Skeletal muscle cell (primary cell): ENCODE measurements at regions not wholly inside any gene's neighbourhood (a gene's known extent, or its start where the extent isn't known, plus 50 kb on each side); places are given as distances from the start of the nearest gene placed in this dataset.

ENCODE experiments used
- DNase-seq: peaks from one replicate; pipeline ENCODE4 v3.0.0-alpha.2; 2010; ENCODE audit warnings: low read depth
- H3K4me3 ChIP-seq: 2 replicates; pipeline ENCODE4 v1.5.1; 2011; ENCODE audit warnings: low read depth, mild to moderate bottlenecking, control low read depth, low read length, moderate library complexity

- DNase-seq = no peak
- H3K4me3 ChIP-seq = no peak overlapping the region
Measured at GRCh38 chr22:27296091-27296675, 505.4 kb downstream of the MN1 start.

- DNase-seq = no peak
- no peak overlapping the region for H3K4me3 ChIP-seq
Measured at GRCh38 chr22:27297125-27297524, 504.4 kb downstream of the MN1 start.

GRCh38 chr22:27298332-27298731 lies 503.2 kb downstream of the MN1 start:
- H3K4me3 ChIP-seq = no peak overlapping the region
- no peak for DNase-seq

- H3K4me3 ChIP-seq = peak overlapping the region; percentile 22
- no peak for DNase-seq
Measured at GRCh38 chr22:27298742-27299141, 502.8 kb downstream of the MN1 start.

- no peak for DNase-seq
- H3K4me3 ChIP-seq = peak overlapping the region; percentile 22
Measured at GRCh38 chr22:27299181-27300085, 502.1 kb downstream of the MN1 start.

- no peak overlapping the region for H3K4me3 ChIP-seq
- no peak for DNase-seq
Measured at GRCh38 chr22:27300536-27301285, 500.8 kb downstream of the MN1 start.

GRCh38 chr22:27302501-27302900 lies 499.1 kb downstream of the MN1 start:
- no peak for DNase-seq
- H3K4me3 ChIP-seq = no peak overlapping the region

GRCh38 chr22:27303718-27304117 lies 497.8 kb downstream of the MN1 start:
- H3K4me3 ChIP-seq = no peak overlapping the region
- no peak for DNase-seq

- H3K4me3 ChIP-seq = no peak overlapping the region
- no peak for DNase-seq
Measured at GRCh38 chr22:27306771-27307170, 494.8 kb downstream of the MN1 start.

GRCh38 chr22:27307545-27308247 lies 493.9 kb downstream of the MN1 start:
- no peak for DNase-seq
- H3K4me3 ChIP-seq = no peak overlapping the region

GRCh38 chr22:27308513-27308912 lies 493.0 kb downstream of the MN1 start:
- DNase-seq = no peak

GRCh38 chr22:27309697-27310096 lies 491.9 kb downstream of the MN1 start:
- no peak for DNase-seq
- no peak overlapping the region for H3K4me3 ChIP-seq

More at GRCh38 chr22:27308513-27308912, 493.0 kb downstream of the MN1 start:
- no peak overlapping the region for H3K4me3 ChIP-seq

- no peak for DNase-seq
- H3K4me3 ChIP-seq = no peak overlapping the region
Measured at GRCh38 chr22:27310966-27311697, 490.4 kb downstream of the MN1 start.

- no peak overlapping the region for H3K4me3 ChIP-seq
- DNase-seq = no peak
Measured at GRCh38 chr22:27311698-27312550, 489.6 kb downstream of the MN1 start.

GRCh38 chr22:27312565-27312964 lies 489.0 kb downstream of the MN1 start:
- H3K4me3 ChIP-seq = no peak overlapping the region
- no peak for DNase-seq

- no peak overlapping the region for H3K4me3 ChIP-seq
- no peak for DNase-seq
Measured at GRCh38 chr22:27312966-27313855, 488.3 kb downstream of the MN1 start.

GRCh38 chr22:27314276-27314807 lies 487.2 kb downstream of the MN1 start:
- H3K4me3 ChIP-seq = no peak overlapping the region
- DNase-seq = no peak
